ENCODE measurements at regions not wholly inside any gene's neighbourhood (a gene's known extent, or its start where the extent isn't known, plus 50 kb on each side); places are given as distances from the start of the nearest gene placed in this dataset.

DNA sequence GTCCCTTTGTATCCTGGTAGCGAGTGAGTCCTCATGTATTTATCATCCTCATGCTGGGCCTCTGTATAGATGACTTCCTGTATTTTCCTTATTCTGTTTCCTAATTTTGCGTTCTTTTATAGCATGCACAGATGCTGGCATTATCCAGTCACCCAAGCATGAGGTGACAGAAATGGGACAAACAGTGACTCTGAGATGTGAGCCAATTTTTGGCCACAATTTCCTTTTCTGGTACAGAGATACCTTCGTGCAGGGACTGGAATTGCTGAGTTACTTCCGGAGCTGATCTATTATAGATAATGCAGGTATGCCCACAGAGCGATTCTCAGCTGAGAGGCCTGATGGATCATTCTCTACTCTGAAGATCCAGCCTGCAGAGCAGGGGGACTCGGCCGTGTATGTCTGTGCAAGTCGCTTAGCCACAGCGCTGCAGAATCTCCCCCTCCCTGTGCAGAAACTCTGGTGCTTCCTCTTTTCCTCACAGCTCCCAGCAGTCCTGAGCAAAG lies 183.1 kb upstream of the PRSS58 start:
- TF ChIP-seq, protein P1, sequence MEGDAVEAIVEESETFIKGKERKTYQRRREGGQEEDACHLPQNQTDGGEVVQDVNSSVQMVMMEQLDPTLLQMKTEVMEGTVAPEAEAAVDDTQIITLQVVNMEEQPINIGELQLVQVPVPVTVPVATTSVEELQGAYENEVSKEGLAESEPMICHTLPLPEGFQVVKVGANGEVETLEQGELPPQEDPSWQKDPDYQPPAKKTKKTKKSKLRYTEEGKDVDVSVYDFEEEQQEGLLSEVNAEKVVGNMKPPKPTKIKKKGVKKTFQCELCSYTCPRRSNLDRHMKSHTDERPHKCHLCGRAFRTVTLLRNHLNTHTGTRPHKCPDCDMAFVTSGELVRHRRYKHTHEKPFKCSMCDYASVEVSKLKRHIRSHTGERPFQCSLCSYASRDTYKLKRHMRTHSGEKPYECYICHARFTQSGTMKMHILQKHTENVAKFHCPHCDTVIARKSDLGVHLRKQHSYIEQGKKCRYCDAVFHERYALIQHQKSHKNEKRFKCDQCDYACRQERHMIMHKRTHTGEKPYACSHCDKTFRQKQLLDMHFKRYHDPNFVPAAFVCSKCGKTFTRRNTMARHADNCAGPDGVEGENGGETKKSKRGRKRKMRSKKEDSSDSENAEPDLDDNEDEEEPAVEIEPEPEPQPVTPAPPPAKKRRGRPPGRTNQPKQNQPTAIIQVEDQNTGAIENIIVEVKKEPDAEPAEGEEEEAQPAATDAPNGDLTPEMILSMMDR (IDR thresholded peaks at IDR 0.05): no peak
- TF ChIP-seq, protein P2, sequence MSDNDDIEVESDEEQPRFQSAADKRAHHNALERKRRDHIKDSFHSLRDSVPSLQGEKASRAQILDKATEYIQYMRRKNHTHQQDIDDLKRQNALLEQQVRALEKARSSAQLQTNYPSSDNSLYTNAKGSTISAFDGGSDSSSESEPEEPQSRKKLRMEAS (CRISPR knock-in tag; IDR thresholded peaks at IDR 0.05): no peak
- TF ChIP-seq, protein P3, sequence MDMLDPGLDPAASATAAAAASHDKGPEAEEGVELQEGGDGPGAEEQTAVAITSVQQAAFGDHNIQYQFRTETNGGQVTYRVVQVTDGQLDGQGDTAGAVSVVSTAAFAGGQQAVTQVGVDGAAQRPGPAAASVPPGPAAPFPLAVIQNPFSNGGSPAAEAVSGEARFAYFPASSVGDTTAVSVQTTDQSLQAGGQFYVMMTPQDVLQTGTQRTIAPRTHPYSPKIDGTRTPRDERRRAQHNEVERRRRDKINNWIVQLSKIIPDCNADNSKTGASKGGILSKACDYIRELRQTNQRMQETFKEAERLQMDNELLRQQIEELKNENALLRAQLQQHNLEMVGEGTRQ (CRISPR knock-in tag; IDR thresholded peaks at IDR 0.05): no peak
- TF ChIP-seq RELA (CRISPR knock-in tag; IDR thresholded peaks at IDR 0.05; ENCODE audit: borderline replicate concordance) (no peak), TP53 (CRISPR knock-in tag; IDR thresholded peaks at IDR 0.05) (no peak), ZNF121 (CRISPR knock-in tag; IDR thresholded peaks at IDR 0.05) (no peak), ZNF416 (CRISPR knock-in tag; IDR thresholded peaks at IDR 0.05) (no peak), GABPB1 (CRISPR knock-in tag; IDR thresholded peaks at IDR 0.05) (no peak), KAT7 (CRISPR knock-in tag; IDR thresholded peaks at IDR 0.05; ENCODE audit: borderline replicate concordance) (no peak), JUN (CRISPR knock-in tag; IDR thresholded peaks at IDR 0.05) (no peak)
- TF ChIP-seq, protein P4, sequence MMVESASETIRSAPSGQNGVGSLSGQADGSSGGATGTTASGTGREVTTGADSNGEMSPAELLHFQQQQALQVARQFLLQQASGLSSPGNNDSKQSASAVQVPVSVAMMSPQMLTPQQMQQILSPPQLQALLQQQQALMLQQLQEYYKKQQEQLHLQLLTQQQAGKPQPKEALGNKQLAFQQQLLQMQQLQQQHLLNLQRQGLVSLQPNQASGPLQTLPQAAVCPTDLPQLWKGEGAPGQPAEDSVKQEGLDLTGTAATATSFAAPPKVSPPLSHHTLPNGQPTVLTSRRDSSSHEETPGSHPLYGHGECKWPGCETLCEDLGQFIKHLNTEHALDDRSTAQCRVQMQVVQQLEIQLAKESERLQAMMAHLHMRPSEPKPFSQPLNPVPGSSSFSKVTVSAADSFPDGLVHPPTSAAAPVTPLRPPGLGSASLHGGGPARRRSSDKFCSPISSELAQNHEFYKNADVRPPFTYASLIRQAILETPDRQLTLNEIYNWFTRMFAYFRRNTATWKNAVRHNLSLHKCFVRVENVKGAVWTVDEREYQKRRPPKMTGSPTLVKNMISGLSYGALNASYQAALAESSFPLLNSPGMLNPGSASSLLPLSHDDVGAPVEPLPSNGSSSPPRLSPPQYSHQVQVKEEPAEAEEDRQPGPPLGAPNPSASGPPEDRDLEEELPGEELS (CRISPR knock-in tag; IDR thresholded peaks at IDR 0.05): no peak
- TF ChIP-seq, protein P5, sequence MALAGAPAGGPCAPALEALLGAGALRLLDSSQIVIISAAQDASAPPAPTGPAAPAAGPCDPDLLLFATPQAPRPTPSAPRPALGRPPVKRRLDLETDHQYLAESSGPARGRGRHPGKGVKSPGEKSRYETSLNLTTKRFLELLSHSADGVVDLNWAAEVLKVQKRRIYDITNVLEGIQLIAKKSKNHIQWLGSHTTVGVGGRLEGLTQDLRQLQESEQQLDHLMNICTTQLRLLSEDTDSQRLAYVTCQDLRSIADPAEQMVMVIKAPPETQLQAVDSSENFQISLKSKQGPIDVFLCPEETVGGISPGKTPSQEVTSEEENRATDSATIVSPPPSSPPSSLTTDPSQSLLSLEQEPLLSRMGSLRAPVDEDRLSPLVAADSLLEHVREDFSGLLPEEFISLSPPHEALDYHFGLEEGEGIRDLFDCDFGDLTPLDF (CRISPR knock-in tag; IDR thresholded peaks at IDR 0.05): no peak
